ENCODE measurements at regions not wholly inside any gene's neighbourhood (a gene's known extent, or its start where the extent isn't known, plus 50 kb on each side); places are given as distances from the start of the nearest gene placed in this dataset.

GRCh38 chrX:96621811-96622210 is 62.8 kb upstream of the DIAPH2 start:
- DNase-seq (ENCODE audit: low spot score): no peak

Measured in HT-29 (cell line).